ENCODE measurements at regions not wholly inside any gene's neighbourhood (a gene's known extent, or its start where the extent isn't known, plus 50 kb on each side); places are given as distances from the start of the nearest gene placed in this dataset.

GRCh38 chr10:28479927-28480627 is 52.8 kb upstream of the WAC start:
- TF ChIP-seq CTCF (IDR thresholded peaks at IDR 0.05; ENCODE audit: control extremely low read depth in 1 of 3, insufficient read depth in 1 of 3, low read depth in 1 of 3, low read length in 3 of 3): no peak
- TF ChIP-seq SP1 (IDR thresholded peaks at IDR 0.05; ENCODE audit: low read depth, low read length): no peak
- TF ChIP-seq TBP (IDR thresholded peaks at IDR 0.05; ENCODE audit: low read depth, low read length): no peak
- no peak for TF ChIP-seq GTF2F1 (IDR thresholded peaks at IDR 0.05; ENCODE audit: borderline replicate concordance, low read depth, low read length)
- TF ChIP-seq POLR2A (IDR thresholded peaks at IDR 0.05; ENCODE audit: control extremely low read depth in 1 of 2, low read depth in 2 of 2, low read length in 2 of 2): no peak
- TF ChIP-seq MAX (IDR thresholded peaks at IDR 0.05): no peak
- TF ChIP-seq POLR2AphosphoS5 (IDR thresholded peaks at IDR 0.05; ENCODE audit: low read depth, low read length): no peak

Data from H1 (cell line).